Breast epithelium (tissue), 4 donors: ENCODE measurements at regions not wholly inside any gene's neighbourhood (a gene's known extent, or its start where the extent isn't known, plus 50 kb on each side); places are given as distances from the start of the nearest gene placed in this dataset.

Experiments used
- DNase-seq, 2 donors: peaks; one replicate each; pipeline ENCODE4 v3.0.0-alpha.2; 2019; ENCODE audit warnings: low spot score in 2 of 2
- H3K27ac ChIP-seq, 2 donors: fragments of 200-600 bp; sonication (generic) in 1 of 2; one replicate each; pipeline ENCODE4 v1.5.1; 2016 to 2019; ENCODE audit warnings: mild to moderate bottlenecking in 1 of 2
- H3K27me3 ChIP-seq, 2 donors: fragments of 200-600 bp; sonication (generic) in 1 of 2; one replicate each; pipeline versions ENCODE4 v1.5.1 to v1.6.0; 2017 to 2019; ENCODE audit warnings: control low read depth in 1 of 2, mild to moderate bottlenecking in 1 of 2
- H3K36me3 ChIP-seq: fragments of 200-600 bp; one replicate; pipeline ENCODE4 v1.5.1; 2019
- H3K4me1 ChIP-seq, 2 donors: fragments of 200-600 bp; sonication (generic); one replicate each; pipeline ENCODE4 v1.5.1; 2016 to 2019; ENCODE audit warnings: control low read depth in 1 of 2
- H3K4me3 ChIP-seq, 3 donors: fragments of 200-600 bp; sonication (generic); 1 replicate in 2 of 3; 2 replicates in 1 of 3; pipeline ENCODE4 v1.5.1; 2016 to 2019; ENCODE audit warnings: mild to moderate bottlenecking in 3 of 3, moderate library complexity in 2 of 3
- H3K9me3 ChIP-seq, 2 donors: fragments of 200-600 bp; sonication (generic) in 1 of 2; one replicate each; pipeline ENCODE4 v1.5.1; 2016 to 2019; ENCODE audit warnings: control low read depth in 1 of 2
- POLR2A ChIP-seq: fragments of 450-650 bp; IDR thresholded peaks from one replicate; pipeline ENCODE4 v1.6.1; 2016; ENCODE audit warnings: antibody characterized with exemption, mild to moderate bottlenecking, moderate library complexity
- POLR2AphosphoS5 ChIP-seq, 3 donors: sonication (generic); formaldehyde crosslinking; IDR thresholded peaks; one replicate each; pipeline ENCODE4 v1.6.1; 2017; ENCODE audit warnings: antibody characterized with exemption in 3 of 3
- intact Hi-C: fragments of 100-400 bp; cut with DNase I; formaldehyde crosslinking; loops from one replicate; pipeline ENCODE4 v1.15.1; 2023; ENCODE audit warnings: low total_unique reads
- TF ChIP-seq, protein P1 (sequence below), 3 donors: fragments of 450-650 bp; IDR thresholded peaks; one replicate each; pipeline ENCODE4 v1.5.1; 2016 to 2017; ENCODE audit warnings: antibody characterized with exemption in 3 of 3, mild to moderate bottlenecking in 3 of 3, moderate library complexity in 3 of 3

DNA sequence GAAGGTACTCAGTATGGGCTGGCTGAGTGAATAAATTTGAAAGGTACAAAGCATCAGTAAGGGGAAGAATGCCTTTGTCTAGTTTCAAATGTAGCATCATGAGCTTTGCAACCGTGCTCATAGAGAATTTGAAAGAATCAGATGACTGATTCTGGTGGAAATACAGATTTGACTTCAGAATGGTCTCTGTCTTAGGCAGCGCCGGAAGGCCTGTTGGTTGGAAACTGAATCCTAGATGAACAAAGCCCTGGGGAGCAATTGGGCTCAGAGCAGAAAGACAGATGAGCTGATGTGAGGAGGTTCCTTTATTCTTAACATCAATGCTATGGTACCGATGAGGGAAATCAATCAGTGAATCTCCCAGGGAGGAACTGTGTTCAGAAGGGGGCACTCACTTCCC, 137.3 kb downstream of the SNAPC1 start:
- H3K4me1 ChIP-seq, result no peaks in the 10 kb centered on the region
- no peaks in the 10 kb centered on the region for H3K36me3 ChIP-seq
- no peaks in the 10 kb centered on the region for H3K27me3 ChIP-seq
- no peak for TF ChIP-seq POLR2A
- TF ChIP-seq POLR2AphosphoS5 (IDR thresholded peaks at IDR 0.05), result no peak
- TF ChIP-seq, protein P1, sequence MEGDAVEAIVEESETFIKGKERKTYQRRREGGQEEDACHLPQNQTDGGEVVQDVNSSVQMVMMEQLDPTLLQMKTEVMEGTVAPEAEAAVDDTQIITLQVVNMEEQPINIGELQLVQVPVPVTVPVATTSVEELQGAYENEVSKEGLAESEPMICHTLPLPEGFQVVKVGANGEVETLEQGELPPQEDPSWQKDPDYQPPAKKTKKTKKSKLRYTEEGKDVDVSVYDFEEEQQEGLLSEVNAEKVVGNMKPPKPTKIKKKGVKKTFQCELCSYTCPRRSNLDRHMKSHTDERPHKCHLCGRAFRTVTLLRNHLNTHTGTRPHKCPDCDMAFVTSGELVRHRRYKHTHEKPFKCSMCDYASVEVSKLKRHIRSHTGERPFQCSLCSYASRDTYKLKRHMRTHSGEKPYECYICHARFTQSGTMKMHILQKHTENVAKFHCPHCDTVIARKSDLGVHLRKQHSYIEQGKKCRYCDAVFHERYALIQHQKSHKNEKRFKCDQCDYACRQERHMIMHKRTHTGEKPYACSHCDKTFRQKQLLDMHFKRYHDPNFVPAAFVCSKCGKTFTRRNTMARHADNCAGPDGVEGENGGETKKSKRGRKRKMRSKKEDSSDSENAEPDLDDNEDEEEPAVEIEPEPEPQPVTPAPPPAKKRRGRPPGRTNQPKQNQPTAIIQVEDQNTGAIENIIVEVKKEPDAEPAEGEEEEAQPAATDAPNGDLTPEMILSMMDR (IDR thresholded peaks at IDR 0.05), result no peak
- intact Hi-C loops, result no loop called here
- no peak overlapping the region for H3K27ac ChIP-seq
- no peak for DNase-seq
- no peaks in the 10 kb centered on the region for H3K9me3 ChIP-seq
- H3K4me3 ChIP-seq, result no peak overlapping the region

DNA sequence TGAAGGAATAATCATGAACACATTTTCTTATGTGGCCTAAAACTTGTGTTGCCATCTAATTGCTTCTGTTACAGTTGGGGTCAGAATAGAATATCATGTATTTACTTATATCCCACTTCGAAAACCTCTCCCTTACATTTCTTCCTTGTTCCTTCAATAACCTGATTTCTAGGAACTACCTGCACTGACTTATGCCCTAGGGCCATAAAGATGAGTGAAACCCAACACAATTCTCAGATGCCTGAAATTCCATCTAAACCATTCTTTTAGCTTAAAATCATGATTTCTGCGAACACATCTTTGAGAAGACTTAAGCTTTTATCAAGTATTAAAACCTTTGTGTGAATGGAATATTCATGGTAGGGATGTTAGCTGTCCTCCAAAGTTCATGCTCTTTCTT, 142.7 kb downstream of the SNAPC1 start:
- intact Hi-C loops, result no loop called here
- TF ChIP-seq POLR2A (no peak), POLR2AphosphoS5 (IDR thresholded peaks at IDR 0.05) (no peak)
- TF ChIP-seq, protein P1 (IDR thresholded peaks at IDR 0.05), result no peak
- no peaks in the 10 kb centered on the region for H3K9me3 ChIP-seq
- H3K27ac ChIP-seq, result no peak overlapping the region
- H3K4me3 ChIP-seq, result no peak overlapping the region
- H3K27me3 ChIP-seq, result no peaks in the 10 kb centered on the region
- H3K36me3 ChIP-seq, result no peaks in the 10 kb centered on the region
- H3K4me1 ChIP-seq, result no peaks in the 10 kb centered on the region
- no peak for DNase-seq

DNA sequence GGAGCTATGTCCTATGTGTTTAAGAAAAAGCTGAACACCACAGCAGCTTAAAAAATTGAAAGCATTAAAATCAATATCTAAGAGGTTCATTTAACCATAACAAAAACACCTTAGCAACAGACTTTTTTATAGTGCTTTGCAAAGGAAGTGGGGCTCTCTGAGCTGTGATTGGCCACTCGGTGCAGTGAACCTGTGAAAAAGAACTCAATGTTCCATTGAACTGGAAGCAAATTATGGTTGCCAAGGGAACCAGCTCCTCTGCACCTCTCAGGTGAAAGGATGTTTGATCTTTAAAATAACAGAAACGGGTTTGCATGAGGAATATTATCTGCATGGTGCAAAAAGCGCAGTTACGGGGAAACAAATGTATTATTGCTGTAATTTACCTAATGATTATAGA, 149.4 kb downstream of the SNAPC1 start:
- H3K27me3 ChIP-seq, result no peaks in the 10 kb centered on the region
- no peak overlapping the region for H3K4me3 ChIP-seq
- no peaks in the 10 kb centered on the region for H3K4me1 ChIP-seq
- no peak for DNase-seq
- no peak overlapping the region for H3K27ac ChIP-seq
- H3K9me3 ChIP-seq, result no peaks in the 10 kb centered on the region
- intact Hi-C loops, result no loop called here
- no peaks in the 10 kb centered on the region for H3K36me3 ChIP-seq
- TF ChIP-seq POLR2A, result no peak
- TF ChIP-seq, protein P1 (IDR thresholded peaks at IDR 0.05), result no peak
- TF ChIP-seq POLR2AphosphoS5 (IDR thresholded peaks at IDR 0.05), result no peak

DNA sequence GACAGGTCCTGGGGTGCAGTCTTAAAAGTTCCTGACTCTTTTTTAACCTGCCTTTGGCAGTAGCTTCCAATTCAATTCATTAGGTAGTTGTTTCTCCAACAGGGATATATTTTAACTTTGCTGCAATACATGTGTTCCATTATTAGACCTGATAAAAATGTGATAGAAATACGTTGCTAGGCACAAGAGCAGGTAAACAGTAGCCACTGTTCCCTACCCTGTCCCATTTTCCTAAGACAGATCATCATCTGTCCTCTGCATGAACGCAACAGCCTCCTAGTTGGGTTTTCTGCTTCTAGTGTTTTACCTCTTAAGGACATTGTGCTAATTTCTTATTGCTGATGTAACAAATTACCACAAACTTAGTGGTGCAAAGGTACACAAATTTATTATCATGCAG, 156.8 kb downstream of the SNAPC1 start:
- Histone ChIP-seq H3K27ac (no peak overlapping the region), H3K9me3 (no peaks in the 10 kb centered on the region), H3K4me1 (no peaks in the 10 kb centered on the region), H3K4me3 (no peak overlapping the region), H3K36me3 (no peaks in the 10 kb centered on the region), H3K27me3 (no peaks in the 10 kb centered on the region)
- no peak for TF ChIP-seq POLR2A
- TF ChIP-seq, protein P1 (IDR thresholded peaks at IDR 0.05), result no peak
- TF ChIP-seq POLR2AphosphoS5 (IDR thresholded peaks at IDR 0.05), result no peak
- no peak for DNase-seq
- intact Hi-C loops, result no loop called here

DNA sequence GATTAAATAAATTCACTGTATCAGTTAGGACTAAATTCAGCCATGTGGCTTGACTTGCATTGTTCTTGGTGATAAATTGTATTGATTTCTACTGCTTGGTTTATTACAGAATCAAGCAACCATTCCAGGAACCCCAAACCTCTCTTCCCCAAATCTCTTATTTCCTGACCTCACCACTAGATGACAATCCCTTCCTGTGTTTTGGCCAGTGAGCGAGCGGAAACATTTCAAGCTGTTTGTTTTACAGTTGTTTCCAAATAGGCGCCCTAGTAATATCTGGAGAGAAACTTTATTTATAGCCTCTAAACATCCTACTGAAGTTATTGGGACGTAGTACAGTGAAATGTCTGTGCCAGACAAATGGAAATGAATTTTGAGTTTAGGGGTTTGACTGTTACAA, 161.1 kb downstream of the SNAPC1 start:
- intact Hi-C loops, result no loop called here
- no peak for DNase-seq

More for the DNA sequence above, 161.1 kb downstream of the SNAPC1 start:
- H3K36me3 ChIP-seq, result no peaks in the 10 kb centered on the region
- no peaks in the 10 kb centered on the region for H3K4me1 ChIP-seq
- H3K9me3 ChIP-seq, result no peaks in the 10 kb centered on the region
- H3K27ac ChIP-seq, result no peak overlapping the region
- no peak overlapping the region for H3K4me3 ChIP-seq
- TF ChIP-seq POLR2A, result no peak
- TF ChIP-seq POLR2AphosphoS5 (IDR thresholded peaks at IDR 0.05), result no peak
- TF ChIP-seq, protein P1 (IDR thresholded peaks at IDR 0.05), result no peak
- no peaks in the 10 kb centered on the region for H3K27me3 ChIP-seq
